ENCODE measurements at regions not wholly inside any gene's neighbourhood (a gene's known extent, or its start where the extent isn't known, plus 50 kb on each side); places are given as distances from the start of the nearest gene placed in this dataset.
"Not testable (repeated sequence)": the region's sequence is repeated elsewhere in the genome, so short reads cannot be mapped to it uniquely, and the experiment has no call there.

DNA sequence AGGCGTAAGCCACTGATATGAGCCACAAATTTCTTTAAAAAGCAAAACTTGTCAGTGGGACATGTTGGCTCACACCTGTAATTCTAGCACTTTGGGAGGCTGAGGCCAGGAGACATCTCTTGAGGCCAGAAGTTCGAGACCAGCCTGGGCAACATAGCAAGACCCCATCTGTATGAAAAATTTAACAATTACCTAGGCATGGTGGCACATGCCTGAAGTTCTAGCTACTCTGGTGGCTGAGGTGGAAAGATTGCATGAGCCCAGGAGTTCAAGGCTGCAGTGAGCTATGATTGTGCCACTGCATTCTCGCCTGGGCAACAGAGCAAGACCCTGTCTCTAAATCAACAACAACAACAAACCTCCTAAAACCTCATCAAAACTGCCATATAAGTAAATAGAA, 147.6 kb upstream of the BARHL2 start:
- no peak for DNase-seq (ENCODE audit: low read depth)

- DNase-seq (ENCODE audit: low read depth): no peak
Observed at GRCh38 chr1:90862782-90863181, 145.7 kb upstream of the BARHL2 start.

DNA sequence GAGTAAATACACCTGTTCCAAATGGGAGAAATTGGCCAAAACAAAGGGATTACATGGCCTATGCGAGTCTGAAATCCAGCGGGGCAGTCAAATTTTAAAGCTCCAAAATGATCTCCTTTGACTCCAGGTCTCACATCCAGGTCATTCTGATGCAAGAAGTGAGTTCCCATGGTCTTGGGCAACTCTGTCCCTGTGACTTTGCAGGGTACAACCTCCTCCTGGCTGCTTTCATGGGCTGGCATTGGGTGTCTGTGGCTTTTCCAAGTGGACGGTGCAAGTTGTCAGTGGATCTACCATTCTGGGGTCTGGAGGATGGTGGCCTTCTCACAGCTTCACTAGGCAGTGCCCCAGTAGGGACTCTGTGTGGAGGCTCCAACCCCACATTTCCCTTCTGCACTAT, 144.3 kb upstream of the BARHL2 start:
- not testable (repeated sequence) for DNase-seq (ENCODE audit: low read depth)

DNA sequence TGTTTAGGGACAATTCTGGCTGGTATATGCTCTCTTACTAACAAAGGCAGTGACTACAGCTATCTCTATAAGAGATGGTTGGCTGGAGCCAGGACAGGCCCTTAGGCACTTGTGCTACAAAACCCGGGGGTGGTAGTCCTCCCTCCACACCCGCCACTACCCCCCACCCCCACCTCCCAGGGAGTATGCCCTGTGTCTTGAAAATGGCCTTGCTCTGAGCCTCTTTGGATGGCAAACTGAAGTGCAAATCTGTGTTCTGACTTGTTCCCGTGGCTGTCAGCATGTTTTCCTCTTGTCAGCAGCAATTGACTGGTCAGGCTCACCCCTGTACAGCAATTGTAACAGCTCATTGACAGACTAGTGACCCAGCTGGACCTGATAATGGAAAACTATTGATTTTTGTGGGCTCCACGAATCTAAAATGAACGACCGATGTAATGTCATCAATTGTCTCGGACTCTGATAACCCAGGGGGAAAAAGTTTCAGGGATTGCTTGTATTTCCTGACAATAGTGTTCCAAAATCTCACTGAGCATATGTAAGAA, 139.4 kb upstream of the BARHL2 start:
- DNase-seq (ENCODE audit: low read depth): no peak

GRCh38 chr1:90854397-90854924, 137.4 kb upstream of the BARHL2 start:
- DNase-seq (ENCODE audit: low read depth): no peak

- DNase-seq (ENCODE audit: low read depth): no peak
Observed at GRCh38 chr1:90851711-90852050, 134.6 kb upstream of the BARHL2 start.

DNA sequence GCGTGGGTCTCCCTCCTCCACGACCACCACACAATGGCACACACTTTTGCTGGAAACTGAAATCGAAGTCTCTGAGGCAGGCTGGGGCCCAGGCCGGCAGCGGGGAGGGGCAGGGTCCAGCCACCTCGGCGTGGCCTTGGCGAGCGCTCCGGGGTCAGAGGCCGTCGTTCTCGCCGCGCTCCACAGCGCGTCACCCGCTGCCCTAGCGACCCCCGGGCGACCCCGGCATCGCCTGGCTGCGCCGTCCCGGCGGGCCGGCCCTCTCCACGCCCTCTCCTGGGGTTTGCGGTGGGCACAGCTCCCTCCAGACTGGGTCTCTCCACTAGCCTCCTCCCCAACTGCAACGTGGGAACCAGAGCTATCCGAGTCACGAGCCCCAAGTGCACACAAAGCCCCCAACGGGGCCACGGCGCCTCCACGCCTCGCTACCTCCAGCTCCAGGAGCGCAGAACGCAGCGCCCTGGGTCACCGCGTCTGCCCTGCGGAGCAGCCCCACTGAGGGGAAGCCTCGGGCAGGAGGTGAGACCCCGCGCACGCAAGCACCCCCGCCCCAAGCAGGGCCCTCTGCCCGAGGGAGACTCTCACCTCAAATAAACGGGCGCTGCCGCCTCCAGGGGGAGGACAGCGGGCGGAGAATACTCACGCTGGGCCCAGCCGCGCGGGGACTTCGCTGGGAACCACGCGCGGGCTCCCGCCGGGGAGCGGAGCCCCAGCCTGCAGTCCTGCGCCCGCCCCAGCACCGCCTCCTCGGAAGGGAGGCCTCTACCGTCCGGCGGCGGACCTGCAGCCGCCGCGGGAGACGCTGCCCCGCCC, 134.0 kb upstream of the BARHL2 start:
- DNase-seq (ENCODE audit: low read depth): peak; percentile 62

GRCh38 chr1:90850181-90850897, 133.2 kb upstream of the BARHL2 start:
- DNase-seq (ENCODE audit: low read depth): no peak

DNA sequence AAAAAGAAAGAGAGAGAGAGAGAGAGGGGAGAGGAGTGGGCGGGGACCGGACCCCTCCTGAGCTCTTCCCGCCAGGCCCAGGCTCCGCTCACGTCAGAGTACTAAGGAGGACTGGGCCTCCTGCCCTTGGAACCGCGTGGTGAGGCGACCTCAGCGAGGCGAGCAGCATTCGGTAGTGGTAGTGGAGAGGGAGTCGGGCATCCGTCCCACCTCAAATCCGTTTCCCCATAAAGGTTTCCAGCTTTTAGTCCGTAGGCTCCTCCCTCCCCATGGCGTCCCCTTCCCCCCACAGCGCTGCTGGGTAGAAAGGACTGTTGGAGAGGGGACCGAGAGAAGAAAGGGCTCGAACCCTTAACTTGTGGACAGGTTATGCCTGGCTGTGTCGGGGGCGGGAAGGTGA, 124.4 kb upstream of the BARHL2 start:
- no peak for DNase-seq (ENCODE audit: low read depth)

GRCh38 chr1:90840352-90840751, 123.2 kb upstream of the BARHL2 start:
- no peak for DNase-seq (ENCODE audit: low read depth)

- no peak for DNase-seq (ENCODE audit: low read depth)
Observed at GRCh38 chr1:90839323-90839722, 122.2 kb upstream of the BARHL2 start.

DNA sequence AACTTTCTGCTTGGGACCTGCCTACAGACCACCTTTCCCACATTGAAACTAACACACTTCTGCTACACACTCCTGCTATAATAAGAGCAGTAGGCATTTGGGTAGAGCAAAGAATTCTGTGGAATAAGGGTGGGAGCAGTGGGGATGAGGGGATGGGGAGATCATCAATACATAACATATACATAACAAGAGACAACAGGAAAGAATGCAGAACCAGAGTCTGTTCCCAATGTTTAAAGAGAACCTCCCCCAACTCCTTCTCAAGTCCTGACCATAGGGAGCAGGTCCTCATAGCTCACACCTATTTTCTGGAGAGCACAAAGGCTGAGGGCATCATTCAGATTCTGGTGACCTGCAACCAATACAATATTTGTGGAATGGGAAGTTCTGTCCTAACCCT, 121.6 kb upstream of the BARHL2 start:
- no peak for DNase-seq (ENCODE audit: low read depth)

DNA sequence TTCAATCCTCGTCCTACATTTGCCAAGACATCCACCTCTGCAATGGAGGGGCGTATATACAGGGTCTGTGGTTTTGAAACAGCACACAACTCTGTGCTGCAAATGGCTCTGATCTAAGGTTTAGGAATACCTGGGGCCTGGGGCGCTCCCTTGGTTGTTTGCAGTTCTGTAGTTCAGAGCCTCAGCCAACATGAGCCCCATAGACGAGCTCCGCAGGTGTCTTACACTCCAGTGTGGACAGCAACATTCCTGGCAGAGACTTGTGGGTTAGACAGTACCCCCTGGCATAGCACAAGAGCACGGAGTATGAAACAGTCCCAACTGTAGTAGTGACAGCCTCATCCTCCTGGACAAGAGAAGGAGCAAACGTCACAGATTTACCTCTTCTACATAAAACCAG, 120.3 kb upstream of the BARHL2 start:
- no peak for DNase-seq (ENCODE audit: low read depth)

- no peak for DNase-seq (ENCODE audit: low read depth)
Observed at GRCh38 chr1:90836345-90836679, 119.2 kb upstream of the BARHL2 start.

- DNase-seq (ENCODE audit: low read depth): no peak
Observed at GRCh38 chr1:90835661-90836344, 118.7 kb upstream of the BARHL2 start.

GRCh38 chr1:90834886-90835660, 118.0 kb upstream of the BARHL2 start:
- no peak for DNase-seq (ENCODE audit: low read depth)

DNA sequence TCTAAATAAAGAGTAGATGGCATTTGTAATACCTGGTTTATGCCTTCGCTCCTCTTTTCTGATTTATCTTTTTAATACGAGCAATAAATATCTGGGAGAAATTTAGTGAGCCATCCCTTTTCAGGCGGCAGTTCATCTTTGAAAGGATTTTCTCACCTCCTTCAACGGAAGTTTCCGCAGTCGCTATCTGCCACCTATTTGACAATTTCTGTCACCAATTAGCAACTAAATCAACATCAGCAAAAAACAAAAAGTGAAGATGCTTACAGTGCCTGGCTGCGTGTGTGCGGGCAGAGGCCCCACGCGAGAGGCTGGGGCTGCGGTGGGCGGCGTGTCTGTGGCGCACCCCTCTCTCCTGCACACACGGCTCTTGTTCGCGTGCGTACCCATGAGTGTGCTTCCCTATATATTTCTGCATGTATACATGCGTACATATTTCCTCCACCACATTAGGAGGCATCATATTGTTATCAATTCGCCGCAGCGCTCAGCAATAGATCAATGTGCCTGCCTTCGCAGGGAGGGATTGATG, 117.3 kb upstream of the BARHL2 start:
- DNase-seq (ENCODE audit: low read depth): no peak

DNA sequence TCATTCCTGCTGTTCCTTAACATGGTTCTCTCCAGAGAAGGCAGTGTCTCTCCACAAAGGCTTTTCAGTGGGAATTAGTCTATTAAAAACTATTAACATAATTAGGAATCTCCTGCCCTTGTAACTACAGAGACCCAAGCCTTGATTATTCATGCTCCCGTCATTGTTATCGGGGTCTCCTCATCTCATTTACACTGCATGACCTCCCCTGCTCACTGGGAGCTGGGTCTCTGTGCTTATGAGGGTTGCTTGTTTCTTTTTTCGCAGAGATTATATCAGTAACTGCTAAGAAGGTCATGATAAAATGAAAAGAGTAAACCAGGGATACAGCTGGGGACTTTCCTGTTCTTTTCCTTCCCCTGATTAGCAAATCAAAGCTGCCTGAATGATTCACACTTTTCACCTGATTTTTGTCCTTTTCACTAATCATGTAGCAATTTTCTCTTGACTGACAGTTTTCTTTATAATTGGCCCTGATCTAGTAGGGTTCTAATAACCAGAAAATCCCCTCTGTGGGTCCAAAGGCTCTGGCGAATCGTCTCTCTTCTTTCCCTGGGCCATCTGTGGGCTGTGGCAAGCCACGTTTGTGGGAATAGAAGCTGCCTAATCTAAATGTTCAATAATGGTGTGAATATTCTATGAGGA, 116.5 kb upstream of the BARHL2 start:
- DNase-seq (ENCODE audit: low read depth): no peak

DNA sequence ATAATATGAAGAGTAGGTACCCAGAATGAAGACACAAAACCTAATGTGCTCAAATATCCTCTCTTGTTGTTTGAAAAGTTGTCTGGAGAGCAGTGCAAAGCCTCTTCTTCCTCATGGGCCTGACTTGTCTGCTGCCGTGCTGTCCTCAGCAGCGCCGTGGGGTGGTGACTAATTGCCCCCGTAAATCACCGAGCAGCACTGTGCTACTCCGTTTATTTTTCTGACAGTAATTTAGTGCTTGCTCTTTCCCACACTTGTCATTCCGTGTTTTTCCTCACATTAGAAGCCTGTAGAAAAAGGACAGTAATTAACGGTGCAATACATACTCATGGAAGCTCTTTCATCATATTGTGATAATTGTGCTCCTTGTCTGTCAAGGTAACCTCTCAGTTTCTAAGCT, 114.8 kb upstream of the BARHL2 start:
- no peak for DNase-seq (ENCODE audit: low read depth)

DNA sequence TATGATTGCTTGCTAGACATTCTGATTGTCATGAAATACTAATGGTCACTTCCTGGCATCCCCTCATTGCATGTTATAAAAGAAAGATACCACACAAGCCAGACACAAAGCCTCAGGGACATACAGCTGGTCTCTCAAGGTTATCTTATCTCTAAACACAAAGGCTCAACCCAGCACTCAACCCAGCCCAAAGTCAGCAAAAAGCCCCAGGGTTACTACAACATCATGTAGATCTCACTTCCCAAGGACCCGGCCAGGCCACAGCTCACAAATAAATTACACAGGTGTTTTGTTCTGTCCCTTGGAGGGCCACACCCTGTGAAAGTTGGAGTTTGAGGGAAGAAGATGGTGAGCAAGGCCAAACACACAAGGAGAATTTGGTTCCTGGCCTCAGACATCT, 109.7 kb upstream of the BARHL2 start:
- DNase-seq (ENCODE audit: low read depth): no peak

DNA sequence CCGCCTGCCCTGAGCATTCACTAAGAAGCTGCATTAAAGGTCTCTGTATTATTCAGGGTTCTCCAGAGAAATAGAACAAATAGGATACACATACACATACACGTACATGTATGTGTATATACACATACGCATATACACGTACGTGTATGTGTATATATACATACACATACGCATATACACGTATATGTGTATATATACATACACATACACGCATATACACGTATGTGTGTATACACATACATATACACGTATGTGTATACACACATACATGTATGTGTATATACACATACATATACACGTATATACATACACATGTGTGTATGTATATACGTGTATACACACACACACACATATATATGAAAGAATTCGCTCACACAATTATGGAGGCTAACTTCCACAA, 108.9 kb upstream of the BARHL2 start:
- DNase-seq (ENCODE audit: low read depth): no peak
